NCI-H460 (cell line): ENCODE measurements at regions not wholly inside any gene's neighbourhood (a gene's known extent, or its start where the extent isn't known, plus 50 kb on each side); places are given as distances from the start of the nearest gene placed in this dataset.
"Not testable (repeated sequence)": the region's sequence is repeated elsewhere in the genome, so short reads cannot be mapped to it uniquely, and the experiment has no call there.

ENCODE experiments used
- DNase-seq: peaks from one replicate; pipeline ENCODE4 v3.0.0-alpha.2; 2016; ENCODE audit warnings: low read depth; ENCODE audit errors: extremely low read depth

GRCh38 chr12:124126950-124127655 lies 154.1 kb downstream of the ZNF664 start:
- no peak for DNase-seq

- no peak for DNase-seq
These were observed 156.1 kb downstream of the ZNF664 start for GRCh38 chr12:124129132-124129531.

GRCh38 chr12:124130691-124131591 lies 157.9 kb downstream of the ZNF664 start:
- DNase-seq = no peak

- no peak for DNase-seq
These were observed 158.6 kb downstream of the ZNF664 start for GRCh38 chr12:124131659-124132058.

- DNase-seq = no peak
These were observed 159.5 kb downstream of the ZNF664 start for GRCh38 chr12:124132530-124132929.

- DNase-seq = no peak
These were observed 158.1 kb upstream of the RFLNA start for GRCh38 chr12:124136796-124137195.

- no peak for DNase-seq
These were observed 153.9 kb upstream of the RFLNA start for GRCh38 chr12:124140944-124141486.

GRCh38 chr12:124141611-124142010 lies 153.3 kb upstream of the RFLNA start:
- DNase-seq = not testable (repeated sequence)

- no peak for DNase-seq
These were observed 152.4 kb upstream of the RFLNA start for GRCh38 chr12:124142395-124143035.

GRCh38 chr12:124143726-124144125 lies 151.2 kb upstream of the RFLNA start:
- no peak for DNase-seq

GRCh38 chr12:124144531-124145194 lies 150.2 kb upstream of the RFLNA start:
- no peak for DNase-seq

- no peak for DNase-seq
These were observed 147.9 kb upstream of the RFLNA start for GRCh38 chr12:124147027-124147426.

GRCh38 chr12:124147575-124147974 lies 147.3 kb upstream of the RFLNA start:
- no peak for DNase-seq

- DNase-seq = no peak
These were observed 146.2 kb upstream of the RFLNA start for GRCh38 chr12:124148481-124149273.

- DNase-seq = no peak
These were observed 145.6 kb upstream of the RFLNA start for GRCh38 chr12:124149287-124149686.

- DNase-seq = no peak
These were observed 144.7 kb upstream of the RFLNA start for GRCh38 chr12:124150168-124150567.

GRCh38 chr12:124151583-124151982 lies 143.3 kb upstream of the RFLNA start:
- no peak for DNase-seq

GRCh38 chr12:124152731-124153130 lies 142.2 kb upstream of the RFLNA start:
- no peak for DNase-seq

GRCh38 chr12:124153392-124153791 lies 141.5 kb upstream of the RFLNA start:
- DNase-seq = no peak

- no peak for DNase-seq
These were observed 137.5 kb upstream of the RFLNA start for GRCh38 chr12:124157406-124157805.
